Upper lobe of right lung (tissue), 1 donor: ENCODE measurements at regions not wholly inside any gene's neighbourhood (a gene's known extent, or its start where the extent isn't known, plus 50 kb on each side); places are given as distances from the start of the nearest gene placed in this dataset.

Experiments
- ATAC-seq: fragments of 200-7000 bp; cut with Tn5 transposase; one replicate; pipeline ENCODE4 v1.9.1; 2020; ENCODE audit warnings: mild to moderate bottlenecking, moderate library complexity
- DNase-seq: peaks from one replicate; pipeline ENCODE4 v3.0.0-alpha.2; 2020
- H3K27ac ChIP-seq: fragments of 200-600 bp; one replicate; pipeline ENCODE4 v1.8.0; 2022
- H3K27me3 ChIP-seq: fragments of 200-600 bp; one replicate; pipeline ENCODE4 v1.8.0; 2022; ENCODE audit warnings: mild to moderate bottlenecking
- H3K36me3 ChIP-seq: fragments of 200-600 bp; one replicate; pipeline ENCODE4 v1.8.0; 2022
- H3K4me1 ChIP-seq: fragments of 200-600 bp; one replicate; pipeline ENCODE4 v1.8.0; 2022
- H3K4me3 ChIP-seq: fragments of 200-600 bp; one replicate; pipeline ENCODE4 v1.8.0; 2022; ENCODE audit warnings: mild to moderate bottlenecking
- H3K9me3 ChIP-seq: fragments of 200-600 bp; one replicate; pipeline ENCODE4 v1.8.0; 2022
- CTCF ChIP-seq: fragments of 200-600 bp; IDR thresholded peaks from one replicate; pipeline ENCODE4 v1.8.0; 2022; ENCODE audit warnings: antibody characterized with exemption
- intact Hi-C: fragments of 100-400 bp; cut with DNase I; formaldehyde crosslinking; loops from one replicate; pipeline ENCODE4 v1.11.0; 2022
- donor health status: DM: no; HTN: yes; CAD: no; lungs with severe emphysema.

GRCh38 chr1:195030793-195031192 is 1577.4 kb downstream of the KCNT2 start:
- Histone ChIP-seq H3K4me1 (no peaks in the 10 kb centered on the region), H3K36me3 (no peaks in the 10 kb centered on the region), H3K4me3 (no peak overlapping the region), H3K27ac (no peak overlapping the region), H3K9me3 (no peaks in the 10 kb centered on the region), H3K27me3 (no peaks in the 10 kb centered on the region)
- ATAC-seq: peak; percentile 43
- TF ChIP-seq CTCF: no peak
- DNase-seq: peak; percentile 44
- intact Hi-C loops: no loop called here

GRCh38 chr1:195026792-195027191 is 1581.4 kb downstream of the KCNT2 start:
- Histone ChIP-seq H3K4me1 (no peaks in the 10 kb centered on the region), H3K4me3 (no peak overlapping the region), H3K9me3 (no peaks in the 10 kb centered on the region), H3K36me3 (no peaks in the 10 kb centered on the region), H3K27me3 (no peaks in the 10 kb centered on the region), H3K27ac (no peak overlapping the region)
- no peak for TF ChIP-seq CTCF
- intact Hi-C loops: no loop called here
- DNase-seq: no peak
- ATAC-seq: no peak

GRCh38 chr1:195019385-195019784 is 1588.9 kb downstream of the KCNT2 start:
- H3K27ac ChIP-seq: no peak overlapping the region
- no peaks in the 10 kb centered on the region for H3K27me3 ChIP-seq
- H3K36me3 ChIP-seq: no peaks in the 10 kb centered on the region
- TF ChIP-seq CTCF: no peak
- H3K9me3 ChIP-seq: no peaks in the 10 kb centered on the region
- intact Hi-C loops: no loop called here
- DNase-seq (no peak), ATAC-seq (no peak)
- no peaks in the 10 kb centered on the region for H3K4me1 ChIP-seq
- no peak overlapping the region for H3K4me3 ChIP-seq

GRCh38 chr1:195012995-195013394 is 1595.2 kb downstream of the KCNT2 start:
- DNase-seq (no peak), ATAC-seq (no peak)
- Histone ChIP-seq H3K27ac (no peak overlapping the region), H3K9me3 (no peaks in the 10 kb centered on the region), H3K4me3 (no peak overlapping the region), H3K27me3 (no peaks in the 10 kb centered on the region), H3K36me3 (no peaks in the 10 kb centered on the region), H3K4me1 (no peaks in the 10 kb centered on the region)
- intact Hi-C loops: no loop called here
- TF ChIP-seq CTCF: no peak

- intact Hi-C loops: no loop called here
- no peak for TF ChIP-seq CTCF
- ATAC-seq: no peak
- Histone ChIP-seq H3K36me3 (no peaks in the 10 kb centered on the region), H3K9me3 (no peaks in the 10 kb centered on the region), H3K27ac (no peak overlapping the region), H3K4me1 (no peaks in the 10 kb centered on the region), H3K27me3 (no peaks in the 10 kb centered on the region), H3K4me3 (no peak overlapping the region)
- DNase-seq: no peak
Observed at GRCh38 chr1:195005338-195005737, 1602.9 kb downstream of the KCNT2 start.

- DNase-seq: no peak
- Histone ChIP-seq H3K4me1 (no peaks in the 10 kb centered on the region), H3K4me3 (no peak overlapping the region), H3K36me3 (no peaks in the 10 kb centered on the region), H3K9me3 (no peaks in the 10 kb centered on the region), H3K27me3 (no peaks in the 10 kb centered on the region), H3K27ac (no peak overlapping the region)
- no peak for ATAC-seq
- intact Hi-C loops: no loop called here
- no peak for TF ChIP-seq CTCF
Observed at GRCh38 chr1:194990483-194990882, 1617.8 kb downstream of the KCNT2 start.
